Endothelial cell of umbilical vein (primary cell): ENCODE measurements at regions not wholly inside any gene's neighbourhood (a gene's known extent, or its start where the extent isn't known, plus 50 kb on each side); places are given as distances from the start of the nearest gene placed in this dataset.
"Not testable (repeated sequence)": the region's sequence is repeated elsewhere in the genome, so short reads cannot be mapped to it uniquely, and the experiment has no call there.

Source experiments
- BruUV-seq: library from RNA; stranded (reverse); fragments of 400-500 nt; replicated peaks from 2 replicates; lab custom pipeline; 2021; lab: Mats Ljungman, UMichigan
- CTCF ChIA-PET: fragments of 300-600, 350-600 bp; sonication (Branson Sonifier 250); formaldehyde crosslinking; loops from one replicate; lab custom pipeline; 2021; ENCODE audit warnings: antibody characterized with exemption, inconsistent platforms; lab: Charles Lee
- POLR2A ChIA-PET: fragments of 300-600, 350-600 bp; sonication (Branson Sonifier 250); formaldehyde crosslinking; loops from one replicate; lab custom pipeline; 2021; ENCODE audit warnings: antibody characterized with exemption, inconsistent platforms; lab: Charles Lee
- DNase-seq: peaks from one replicate; pipeline ENCODE4 v3.0.0-alpha.2; 2011; ENCODE audit warnings: low read depth, low spot score
- FAIRE-seq: peaks from 2 replicates; lab custom pipeline; 2011; peaks lifted over from hg19 to GRCh38; lab: Jason Lieb, UNC
- H2AFZ ChIP-seq: 2 replicates; pipeline ENCODE4 v1.6.0; 2012; ENCODE audit warnings: low read depth, low read length, control low read depth, inconsistent platforms
- H3K27ac ChIP-seq: 2 replicates; pipeline ENCODE4 v1.5.1; 2011; ENCODE audit warnings: low read depth, mild to moderate bottlenecking, control low read depth, low read length, moderate library complexity; ENCODE audit not compliant: insufficient read depth
- H3K27me3 ChIP-seq, 2 experiments: 2 replicates each; pipeline versions ENCODE4 v1.6.0 to v1.6.1; 2011; ENCODE audit warnings: low read length in 2 of 2, mixed read lengths in 1 of 2; ENCODE audit not compliant: control insufficient read depth in 2 of 2, insufficient read depth in 2 of 2
- H3K36me3 ChIP-seq, 2 experiments: 2 replicates in 1 of 2; 3 replicates in 1 of 2; pipeline ENCODE4 v1.5.1; 2011; ENCODE audit warnings: low read length in 2 of 2, mild to moderate bottlenecking in 1 of 2, moderate library complexity in 1 of 2; ENCODE audit not compliant: control insufficient read depth in 2 of 2, insufficient read depth in 2 of 2; ENCODE audit errors: extremely low read depth in 1 of 2
- H3K4me1 ChIP-seq: 3 replicates; pipeline ENCODE4 v1.5.1; 2011; ENCODE audit warnings: mild to moderate bottlenecking, low read length; ENCODE audit not compliant: control insufficient read depth, insufficient read depth; ENCODE audit errors: extremely low read depth
- H3K4me2 ChIP-seq: 2 replicates; pipeline ENCODE4 v1.6.1; 2011; ENCODE audit warnings: low read length, control low read depth, mixed read lengths; ENCODE audit not compliant: insufficient read depth
- H3K4me3 ChIP-seq, 3 experiments: fragments of 200-600 bp in 1 of 3; sonication (generic), shearing (Covaris generic) in 1 of 3; replicated peaks in 1 of 3; 2 replicates each; pipeline ENCODE4 v1.5.1; 2011 to 2016; ENCODE audit warnings: control low read depth in 3 of 3, low read length in 3 of 3, mild to moderate bottlenecking in 2 of 3, inconsistent platforms in 1 of 3, low read depth in 1 of 3, moderate library complexity in 1 of 3; ENCODE audit not compliant: insufficient read depth in 1 of 3
- H3K79me2 ChIP-seq: 2 replicates; pipeline ENCODE4 v1.6.0; 2012; ENCODE audit warnings: low read length, inconsistent platforms; ENCODE audit not compliant: control insufficient read depth, insufficient read depth
- H3K9ac ChIP-seq: replicated peaks from 2 replicates; pipeline ENCODE3; 2011; ENCODE audit warnings: low read length, control low read depth; ENCODE audit not compliant: insufficient read depth; ENCODE audit errors: extremely low read depth
- H3K9me1 ChIP-seq: replicated peaks from 3 replicates; pipeline ENCODE4 v1.6.0; 2011; ENCODE audit warnings: mild to moderate bottlenecking, low read length; ENCODE audit not compliant: control insufficient read depth, insufficient read depth; ENCODE audit errors: extremely low read depth
- H3K9me3 ChIP-seq: replicated peaks from 2 replicates; pipeline ENCODE4 v1.5.1; 2012; ENCODE audit warnings: low read length, inconsistent platforms; ENCODE audit not compliant: control insufficient read depth, insufficient read depth
- H4K20me1 ChIP-seq: replicated peaks from 2 replicates; pipeline ENCODE3; 2011; ENCODE audit warnings: mild to moderate bottlenecking, low read length; ENCODE audit not compliant: control insufficient read depth, insufficient read depth; ENCODE audit errors: extremely low read depth
- CTCF ChIP-seq, 2 donors: IDR thresholded peaks; 1 replicate in 1 of 2; 2 replicates in 1 of 2; pipeline ENCODE4 v1.5.1; 2011; ENCODE audit warnings: low read length in 2 of 2, mild to moderate bottlenecking in 2 of 2, moderate library complexity in 2 of 2, control low read depth in 1 of 2, inconsistent platforms in 1 of 2, low read depth in 1 of 2; ENCODE audit not compliant: insufficient read depth in 1 of 2; ENCODE audit errors: extremely low read depth in 1 of 2
- EZH2 ChIP-seq: IDR thresholded peaks from 2 replicates; pipeline ENCODE4 v1.6.1; 2012; ENCODE audit warnings: borderline replicate concordance, low read depth, mild to moderate bottlenecking, moderate library complexity, low read length, inconsistent platforms; ENCODE audit not compliant: severe bottlenecking
- FOS ChIP-seq: IDR thresholded peaks from 2 replicates; pipeline ENCODE4 v1.6.1; 2011; ENCODE audit warnings: mild to moderate bottlenecking, low read length, moderate library complexity, borderline replicate concordance; ENCODE audit not compliant: insufficient read depth
- GATA2 ChIP-seq: IDR thresholded peaks from 2 replicates; pipeline ENCODE4 v1.7.0; 2011; ENCODE audit warnings: low read depth, mild to moderate bottlenecking, moderate library complexity, mixed read lengths, low read length; ENCODE audit not compliant: insufficient read length, insufficient read depth
- JUN ChIP-seq: IDR thresholded peaks from 2 replicates; pipeline ENCODE4 v1.6.1; 2011; ENCODE audit warnings: borderline replicate concordance, low read depth; ENCODE audit not compliant: insufficient read length, insufficient read depth
- MAX ChIP-seq: IDR thresholded peaks from 2 replicates; pipeline ENCODE4 v1.6.1; 2011; ENCODE audit not compliant: insufficient read depth, insufficient read length
- MYC ChIP-seq: IDR thresholded peaks from one replicate; pipeline ENCODE4 v1.6.1; 2011; ENCODE audit warnings: mild to moderate bottlenecking, low read depth, low read length
- POLR2A ChIP-seq: IDR thresholded peaks from 2 replicates; pipeline ENCODE4 v1.6.1; 2012; ENCODE audit warnings: low read depth, mild to moderate bottlenecking, control low read depth, low read length
- POLR2AphosphoS5 ChIP-seq: IDR thresholded peaks from 2 replicates; pipeline ENCODE4 v1.6.1; 2012; ENCODE audit warnings: low read depth, mild to moderate bottlenecking, control low read depth, low read length, moderate library complexity; ENCODE audit not compliant: insufficient read depth
- dilution Hi-C: fragments of 300-500 bp; cut with MboI; formaldehyde crosslinking; loops from one replicate; pipeline ENCODE4 v1.15.0; 2019; ENCODE audit warnings: low sequenced_read_pairs; ENCODE audit not compliant: extremely low pct_ligation_motif_present
- intact Hi-C: fragments of 100-400 bp; cut with micrococcal nuclease; formaldehyde crosslinking; loops from one replicate; pipeline ENCODE4 v1.10.0; 2022

GRCh38 chr5:12668564-12668963 is 764.3 kb upstream of the CTNND2 start:
- no peaks in the 10 kb centered on the region for H3K9me1 ChIP-seq
- no peak overlapping the region for H3K9ac ChIP-seq
- dilution Hi-C loops, result no loop called here
- H3K4me2 ChIP-seq, result no peak overlapping the region
- no peak overlapping the region for H3K27ac ChIP-seq
- H3K4me1 ChIP-seq, result no peaks in the 10 kb centered on the region
- no TSS peak for BruUV-seq
- no peaks in the 10 kb centered on the region for H3K36me3 ChIP-seq
- FAIRE-seq (no peak), DNase-seq (no peak)
- no peaks in the 10 kb centered on the region for H3K27me3 ChIP-seq
- no peak overlapping the region for H3K4me3 ChIP-seq
- POLR2A ChIA-PET, result no interaction called here
- CTCF ChIA-PET, result no interaction called here
- H3K9me3 ChIP-seq, result no peaks in the 10 kb centered on the region
- no peak overlapping the region for H2AFZ ChIP-seq
- TF ChIP-seq MYC (no peak), GATA2 (no peak), FOS (no peak), MAX (no peak), JUN (no peak), POLR2AphosphoS5 (no peak), POLR2A (no peak), CTCF (IDR thresholded peaks at IDR 0.05; ENCODE audit: extremely low read depth in 1 of 2, insufficient read depth in 1 of 2, low read depth in 1 of 2, low read length in 2 of 2) (no peak), EZH2 (no peak)
- intact Hi-C loops, result no loop called here
- H3K79me2 ChIP-seq, result no peaks in the 10 kb centered on the region
- no peaks in the 10 kb centered on the region for H4K20me1 ChIP-seq

- H3K4me2 ChIP-seq, DNase-seq, CTCF ChIA-PET, FAIRE-seq, H3K4me1 ChIP-seq, H3K9me3 ChIP-seq, dilution Hi-C loops, H2AFZ ChIP-seq, BruUV-seq, H3K4me3 ChIP-seq, H3K79me2 ChIP-seq, H3K36me3 ChIP-seq, H3K27ac ChIP-seq, intact Hi-C loops, POLR2A ChIA-PET, H3K9ac ChIP-seq, H4K20me1 ChIP-seq, H3K9me1 ChIP-seq, H3K27me3 ChIP-seq: not testable (repeated sequence)
These were observed 763.6 kb upstream of the CTNND2 start for GRCh38 chr5:12667818-12668217.

GRCh38 chr5:12665772-12666171 is 761.5 kb upstream of the CTNND2 start:
- H3K9me1 ChIP-seq, H3K9ac ChIP-seq, dilution Hi-C loops, H2AFZ ChIP-seq, DNase-seq, POLR2A ChIA-PET, BruUV-seq, H3K27ac ChIP-seq, intact Hi-C loops, H3K79me2 ChIP-seq, FAIRE-seq, H4K20me1 ChIP-seq, CTCF ChIA-PET, H3K27me3 ChIP-seq, H3K36me3 ChIP-seq, H3K4me3 ChIP-seq, H3K4me2 ChIP-seq, H3K9me3 ChIP-seq, H3K4me1 ChIP-seq: not testable (repeated sequence)
